D721Med (cell line): ENCODE measurements at regions not wholly inside any gene's neighbourhood (a gene's known extent, or its start where the extent isn't known, plus 50 kb on each side); places are given as distances from the start of the nearest gene placed in this dataset.
"Not testable (repeated sequence)": the region's sequence is repeated elsewhere in the genome, so short reads cannot be mapped to it uniquely, and the experiment has no call there.

Experiments used
- DNase-seq: peaks from one replicate; pipeline ENCODE4 v3.0.0; 2011; ENCODE audit warnings: low spot score; ENCODE audit not compliant: insufficient read length
- FAIRE-seq: peaks from 2 replicates; lab custom pipeline; 2011; peaks lifted over from hg19 to GRCh38; lab: Jason Lieb, UNC
- CTCF ChIP-seq: IDR thresholded peaks from 2 replicates; pipeline ENCODE4 v1.5.1; 2012; ENCODE audit warnings: mild to moderate bottlenecking, control low read depth; ENCODE audit not compliant: insufficient read depth; ENCODE audit errors: missing control alignments

- no peak for TF ChIP-seq CTCF
- FAIRE-seq (no peak), DNase-seq (no peak)
Measured at GRCh38 chr4:160717848-160718247, 1446.0 kb downstream of the FSTL5 start.

GRCh38 chr4:160724063-160724462, 1439.7 kb downstream of the FSTL5 start:
- no peak for TF ChIP-seq CTCF
- FAIRE-seq: no peak
- no peak for DNase-seq

GRCh38 chr4:160745126-160745525, 1418.7 kb downstream of the FSTL5 start:
- DNase-seq (no peak), FAIRE-seq (no peak)
- no peak for TF ChIP-seq CTCF

- not testable (repeated sequence) for DNase-seq, FAIRE-seq
Measured at GRCh38 chr4:160746585-160746984, 1417.2 kb downstream of the FSTL5 start.

GRCh38 chr4:160772668-160773067, 1391.1 kb downstream of the FSTL5 start:
- TF ChIP-seq CTCF: no peak
- FAIRE-seq: no peak
- no peak for DNase-seq

- no peak for FAIRE-seq
- DNase-seq: no peak
- TF ChIP-seq CTCF: no peak
Measured at GRCh38 chr4:160795216-160795615, 1368.6 kb downstream of the FSTL5 start.

GRCh38 chr4:160808174-160808573, 1355.6 kb downstream of the FSTL5 start:
- FAIRE-seq (no peak), DNase-seq (no peak)
- TF ChIP-seq CTCF: no peak

- TF ChIP-seq CTCF: no peak
- no peak for FAIRE-seq
- no peak for DNase-seq
Measured at GRCh38 chr4:160809576-160809975, 1354.2 kb downstream of the FSTL5 start.
